GM10248 (cell line): ENCODE measurements at regions not wholly inside any gene's neighbourhood (a gene's known extent, or its start where the extent isn't known, plus 50 kb on each side); places are given as distances from the start of the nearest gene placed in this dataset.
"Not testable (repeated sequence)": the region's sequence is repeated elsewhere in the genome, so short reads cannot be mapped to it uniquely, and the experiment has no call there.

Experiments used
- CTCF ChIA-PET: fragments of 300-600 bp; sonication (Branson Sonifier 250); formaldehyde crosslinking; extraction: SDS; loops from one replicate; lab custom pipeline; 2021; ENCODE audit warnings: antibody characterized with exemption; lab: Yijun Ruan, JAX
- POLR2A ChIA-PET: fragments of 350-650 bp; sonication (Branson Sonifier 250); formaldehyde crosslinking; extraction: SDS; loops from one replicate; lab custom pipeline; 2020; ENCODE audit warnings: antibody characterized with exemption; lab: Yijun Ruan, JAX
- DNase-seq: peaks from one replicate; pipeline ENCODE4 v3.0.0; 2012; ENCODE audit errors: extremely low spot score
- CTCF ChIP-seq: IDR thresholded peaks from 2 replicates; pipeline ENCODE4 v1.5.1; 2012; ENCODE audit warnings: mild to moderate bottlenecking, low read depth; ENCODE audit errors: extremely low read depth, missing control alignments, control extremely low read depth

- POLR2A ChIA-PET: no interaction called here
- CTCF ChIA-PET: interaction anchor here (0.9 kb wide), 1 partner anchor 9 kb away, joined by 3 read pairs; no protein-coding TSS in a partner anchor
- DNase-seq: no peak
- no peak for TF ChIP-seq CTCF
These were observed 109.9 kb upstream of the RAP2B start for GRCh38 chr3:153052096-153052460.

DNA sequence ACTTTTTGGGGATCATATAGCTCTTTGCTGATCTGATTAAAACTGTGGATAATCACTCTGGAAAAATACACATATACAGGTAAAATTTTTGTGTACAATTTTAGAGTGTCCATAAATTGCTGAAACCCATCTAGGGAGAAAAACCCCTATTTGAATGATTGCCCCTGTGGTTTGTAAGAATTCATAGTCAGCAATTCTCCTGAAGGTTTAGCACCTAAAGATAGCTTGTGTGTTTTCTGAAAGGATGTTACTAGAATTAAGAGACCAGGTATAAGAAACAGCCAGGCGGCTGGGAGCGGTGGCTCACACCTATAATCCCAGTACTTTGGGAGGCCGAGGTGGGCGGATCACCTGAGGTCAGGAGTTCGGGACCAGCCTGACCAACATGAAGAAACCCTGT, 106.8 kb upstream of the RAP2B start:
- no peak for TF ChIP-seq CTCF
- ChIA-PET CTCF (interaction anchor here (1.0 to 2.9 kb wide), 2 partner anchors 8 to 12 kb away, joined by 3 to 10 read pairs; no protein-coding TSS in a partner anchor), POLR2A (no interaction called here)
- no peak for DNase-seq

DNA sequence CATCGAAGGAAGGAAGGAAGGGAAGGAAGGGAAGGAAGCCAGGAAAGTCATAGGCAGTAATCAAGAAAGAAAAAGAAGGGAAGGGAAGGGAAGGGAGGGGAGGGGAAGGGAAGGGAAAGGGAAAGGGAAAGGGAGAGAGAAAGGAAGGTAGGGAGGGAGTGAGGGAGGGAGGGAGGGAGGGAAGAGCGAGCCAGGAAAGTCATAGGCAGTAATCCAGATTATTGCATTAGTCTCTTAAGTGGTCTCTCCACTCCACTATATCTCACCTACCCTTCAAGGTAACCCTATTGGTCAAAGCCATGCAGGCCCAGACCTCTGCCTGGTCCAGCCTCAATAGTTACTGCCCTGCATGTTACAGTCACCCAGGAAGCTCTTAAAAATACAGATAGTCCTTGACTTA, 106.2 kb upstream of the RAP2B start:
- TF ChIP-seq CTCF: no peak
- POLR2A ChIA-PET: no interaction called here

DNA sequence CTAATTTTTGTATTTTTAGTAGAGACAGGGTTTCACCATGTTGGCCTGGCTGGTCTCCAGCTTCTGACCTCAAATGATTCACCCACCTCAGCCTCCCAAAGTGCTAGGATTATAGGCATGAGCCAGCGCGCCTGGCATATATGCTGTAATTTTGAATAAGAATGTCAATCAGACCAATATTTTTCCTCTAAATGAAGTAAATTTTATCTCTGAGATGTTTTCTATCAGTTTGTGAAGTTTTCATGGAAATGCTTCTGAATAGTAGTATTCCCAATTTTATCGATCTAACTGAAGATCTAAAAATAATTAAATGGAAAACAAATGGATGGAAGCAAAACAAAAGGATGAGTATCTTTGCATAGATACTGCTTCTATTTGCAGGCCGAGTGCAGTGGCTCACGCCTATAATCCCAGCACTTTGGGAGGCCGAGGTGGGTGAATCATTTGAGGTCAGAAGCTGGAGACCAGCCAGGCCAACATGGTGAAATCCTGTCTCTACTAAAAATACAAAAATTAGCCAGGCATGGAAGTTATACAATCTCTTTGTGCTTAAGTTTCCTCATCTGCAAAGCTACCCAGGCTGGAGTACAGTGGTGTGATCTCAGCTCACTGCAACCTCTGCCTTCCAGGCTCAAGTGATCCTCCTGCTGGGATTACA, 103.9 kb upstream of the RAP2B start:
- CTCF ChIA-PET: interaction anchor here (1.6 kb wide), 1 partner anchor 15 kb away, joined by 3 read pairs; no protein-coding TSS in a partner anchor
- DNase-seq, POLR2A ChIA-PET: not testable (repeated sequence)

More for the DNA sequence above, 106.2 kb upstream of the RAP2B start:
- no peak for DNase-seq
- CTCF ChIA-PET: interaction anchor here (2.9 kb wide), 1 partner anchor 13 kb away, joined by 10 read pairs; no protein-coding TSS in a partner anchor

GRCh38 chr3:153060346-153060745, 101.7 kb upstream of the RAP2B start:
- ChIA-PET POLR2A (no interaction called here), CTCF (interaction anchor here (0.7 kb wide), 1 partner anchor 14 kb away, joined by 3 read pairs; no protein-coding TSS in a partner anchor)
- no peak for TF ChIP-seq CTCF
- DNase-seq: no peak

- TF ChIP-seq CTCF: no peak
- DNase-seq: no peak
- POLR2A ChIA-PET: no interaction called here
- CTCF ChIA-PET: interaction anchor here (1.5 kb wide), 1 partner anchor 19 kb away, joined by 5 read pairs; no protein-coding TSS in a partner anchor
These were observed 100.0 kb upstream of the RAP2B start for GRCh38 chr3:153061938-153062528.

DNA sequence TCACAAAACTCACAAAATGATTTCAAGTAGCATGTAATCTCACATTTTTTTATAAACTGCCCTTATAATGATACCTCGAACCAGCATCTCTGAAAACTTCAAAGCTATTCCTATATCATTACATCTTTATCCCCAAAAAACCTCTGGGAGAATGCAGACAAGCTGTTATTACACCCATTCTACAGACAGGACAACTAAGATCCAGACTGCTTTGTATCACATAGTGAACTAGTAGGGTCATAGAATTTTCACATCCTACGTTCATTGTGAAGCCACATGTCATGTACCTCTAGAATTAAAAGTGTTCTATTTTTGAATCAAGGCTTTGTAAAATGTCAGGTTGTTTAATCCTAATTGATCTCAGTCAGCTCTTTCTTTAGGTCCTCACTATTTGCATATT, 98.7 kb upstream of the RAP2B start:
- CTCF ChIA-PET: interaction anchor here (1.3 kb wide), 1 partner anchor 8 kb away, joined by 3 read pairs; no protein-coding TSS in a partner anchor
- TF ChIP-seq CTCF: no peak
- no peak for DNase-seq

More for the DNA sequence above, 98.7 kb upstream of the RAP2B start:
- POLR2A ChIA-PET: no interaction called here
